Right ventricle myocardium superior (tissue), 1 donor: ENCODE measurements at regions not wholly inside any gene's neighbourhood (a gene's known extent, or its start where the extent isn't known, plus 50 kb on each side); places are given as distances from the start of the nearest gene placed in this dataset.
"Not testable (repeated sequence)": the region's sequence is repeated elsewhere in the genome, so short reads cannot be mapped to it uniquely, and the experiment has no call there.

Experiments
- ATAC-seq: fragments of 200-7000 bp; cut with Tn5 transposase; one replicate; pipeline ENCODE4 v1.9.1; 2020; ENCODE audit warnings: mild to moderate bottlenecking; ENCODE audit not compliant: poor library complexity
- DNase-seq: peaks from one replicate; pipeline ENCODE4 v3.0.0-alpha.2; 2020
- intact Hi-C: fragments of 100-400 bp; cut with DNase I; formaldehyde crosslinking; loops from one replicate; pipeline ENCODE4 v1.11.2; 2022
- donor health status: DM: no; HTN: yes; CAD: no; lungs with severe emphysema.

- ATAC-seq (no peak), DNase-seq (no peak)
- intact Hi-C loops = no loop called here
These were observed 299.4 kb downstream of the DNAJB9 start for GRCh38 chr7:108869070-108869469.

- no peak for ATAC-seq
- intact Hi-C loops = no loop called here
- DNase-seq = no peak
These were observed 305.5 kb downstream of the DNAJB9 start for GRCh38 chr7:108875139-108875538.

DNA sequence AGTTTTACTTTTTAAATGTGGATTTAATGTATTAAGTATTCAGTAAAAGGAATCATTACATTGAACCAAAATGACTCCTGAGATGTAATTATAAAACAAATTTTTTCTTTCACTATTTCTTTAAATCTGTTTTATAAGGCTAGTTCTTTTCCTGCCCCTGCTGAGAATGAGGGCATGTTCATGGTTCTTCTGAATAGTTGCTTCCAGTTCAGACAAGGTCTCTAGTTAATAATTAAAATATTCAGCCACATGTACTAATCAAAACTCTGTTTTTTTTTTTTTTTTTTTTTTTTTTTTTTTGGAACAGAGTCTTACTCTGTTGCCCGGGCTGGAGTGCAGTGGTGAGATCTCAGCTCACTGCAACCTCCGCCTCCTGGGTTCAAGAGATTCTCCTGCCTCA is 321.2 kb downstream of the DNAJB9 start:
- no peak for ATAC-seq
- no peak for DNase-seq
- intact Hi-C loops = no loop called here

- no peak for ATAC-seq
- intact Hi-C loops = no loop called here
- no peak for DNase-seq
These were observed 338.8 kb downstream of the DNAJB9 start for GRCh38 chr7:108908456-108908855.

GRCh38 chr7:108911016-108911415 is 341.3 kb downstream of the DNAJB9 start:
- DNase-seq = no peak
- no peak for ATAC-seq
- intact Hi-C loops = no loop called here

GRCh38 chr7:108920490-108920889 is 350.8 kb downstream of the DNAJB9 start:
- no peak for ATAC-seq

DNA sequence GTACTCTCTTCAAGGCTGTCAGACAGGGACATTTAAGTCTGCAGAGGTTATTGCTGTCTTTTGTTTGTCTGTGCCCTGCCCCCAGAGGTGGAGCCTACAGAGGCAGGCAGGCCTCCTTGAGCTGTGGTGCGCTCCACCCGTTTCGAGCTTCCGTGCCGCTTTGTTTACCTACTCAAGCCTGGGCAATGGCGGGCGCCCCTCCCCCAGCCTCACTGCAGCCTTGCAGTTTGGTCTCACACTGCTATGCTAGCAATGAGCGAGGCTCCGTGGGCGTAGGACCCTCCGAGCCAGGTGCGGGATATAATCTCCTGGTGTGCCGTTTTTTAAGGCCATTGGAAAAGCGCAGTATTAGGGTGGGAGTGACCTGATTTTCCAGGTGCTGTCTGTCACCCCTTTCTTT is 373.4 kb downstream of the DNAJB9 start:
- ATAC-seq, intact Hi-C loops: not testable (repeated sequence)
- peak; percentile 29 for DNase-seq

More at GRCh38 chr7:108920490-108920889, 350.8 kb downstream of the DNAJB9 start:
- DNase-seq = no peak
- intact Hi-C loops = no loop called here

DNA sequence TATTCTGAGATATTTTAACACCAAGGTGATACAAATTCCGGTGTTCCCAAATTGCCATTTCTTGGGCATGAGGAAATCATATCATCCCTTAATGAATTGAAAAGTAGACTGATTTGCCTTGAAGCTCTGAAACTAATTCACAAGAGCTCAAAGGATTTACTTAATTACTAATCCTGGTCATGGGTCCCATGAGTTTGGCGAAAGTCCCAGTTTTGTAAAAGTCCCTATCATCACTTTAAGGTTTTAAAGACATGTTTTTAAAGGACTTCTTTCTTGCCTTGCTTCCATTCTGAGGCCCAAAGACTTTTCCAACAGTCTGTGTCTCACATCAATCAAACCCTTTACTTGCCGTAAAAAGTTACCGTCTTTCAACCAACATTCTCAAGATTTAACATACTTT is 377.9 kb downstream of the DNAJB9 start:
- intact Hi-C loops = no loop called here
- DNase-seq = no peak
- ATAC-seq = no peak

- DNase-seq (no peak), ATAC-seq (no peak)
- intact Hi-C loops = no loop called here
These were observed 402.3 kb downstream of the DNAJB9 start for GRCh38 chr7:108972004-108972403.

GRCh38 chr7:108973075-108973474 is 403.4 kb downstream of the DNAJB9 start:
- DNase-seq (no peak), ATAC-seq (no peak)
- intact Hi-C loops = no loop called here

DNA sequence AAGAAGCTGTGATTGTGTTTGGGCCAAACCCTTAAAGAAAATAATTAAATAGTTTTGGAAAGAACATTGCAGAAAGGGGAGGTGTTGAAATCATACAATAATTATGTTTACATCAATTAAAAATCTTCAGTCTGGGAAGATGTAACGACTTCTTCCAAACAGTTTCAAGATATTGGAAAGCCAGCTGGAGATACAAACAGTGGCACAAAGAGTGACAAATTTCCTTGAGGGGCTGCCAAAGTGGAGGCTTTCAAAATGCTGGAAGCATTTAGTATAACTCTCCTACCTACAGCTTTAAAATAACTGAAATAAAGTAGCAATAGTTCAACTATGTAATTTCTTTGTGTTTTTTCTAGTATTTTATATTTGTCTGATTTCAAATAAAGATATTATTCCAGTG is 405.0 kb downstream of the DNAJB9 start:
- intact Hi-C loops = no loop called here
- DNase-seq = no peak
- ATAC-seq = no peak

- intact Hi-C loops = no loop called here
- DNase-seq = no peak
- no peak for ATAC-seq
These were observed 415.4 kb downstream of the DNAJB9 start for GRCh38 chr7:108985037-108985436.

GRCh38 chr7:108989319-108989718 is 419.6 kb downstream of the DNAJB9 start:
- intact Hi-C loops = no loop called here
- no peak for DNase-seq
- no peak for ATAC-seq

DNA sequence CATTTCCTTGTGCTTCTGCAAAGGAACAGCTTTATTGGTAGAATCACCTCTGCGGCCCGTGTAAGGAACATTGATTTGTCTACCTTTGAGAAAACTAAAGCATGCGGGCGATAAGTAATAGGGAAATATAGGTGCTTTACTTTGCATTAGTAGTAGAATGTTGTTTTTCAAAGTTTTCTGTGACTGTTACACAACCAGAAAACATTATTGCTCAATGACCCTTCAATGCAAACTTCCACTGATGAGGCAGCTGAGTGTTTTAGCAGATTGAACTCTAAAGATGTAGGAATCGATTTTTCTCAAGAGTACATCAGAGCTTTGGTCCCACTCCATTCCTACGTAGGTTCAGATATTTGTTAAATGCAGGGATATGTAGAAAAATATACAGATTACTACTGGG is 427.8 kb downstream of the DNAJB9 start:
- ATAC-seq (no peak), DNase-seq (no peak)
- intact Hi-C loops = no loop called here

- no peak for ATAC-seq
- DNase-seq = no peak
- intact Hi-C loops = no loop called here
These were observed 434.1 kb downstream of the DNAJB9 start for GRCh38 chr7:109003742-109004141.

DNA sequence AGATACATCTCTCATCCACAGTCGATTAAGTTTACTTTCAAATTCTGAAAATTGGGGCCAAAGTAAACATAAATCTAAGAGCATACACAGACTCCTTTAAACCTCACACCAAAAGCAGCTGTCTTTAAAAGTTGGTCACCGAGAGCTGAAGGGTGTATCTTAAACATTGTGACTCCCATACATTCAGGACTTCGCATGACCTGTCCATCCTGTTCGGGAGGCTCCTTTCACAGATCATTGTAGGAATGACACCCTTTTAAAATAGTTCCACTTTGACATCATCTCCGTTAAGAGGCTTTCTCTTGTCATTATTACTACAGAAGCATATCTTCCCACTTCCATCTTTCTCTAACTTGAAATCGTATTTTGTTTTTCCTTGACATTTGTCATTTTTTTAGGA is 440.0 kb downstream of the DNAJB9 start:
- ATAC-seq = no peak
- no peak for DNase-seq
- intact Hi-C loops = no loop called here

- ATAC-seq (no peak), DNase-seq (no peak)
- intact Hi-C loops = no loop called here
These were observed 450.6 kb downstream of the DNAJB9 start for GRCh38 chr7:109020251-109020650.

- intact Hi-C loops = no loop called here
- ATAC-seq (no peak), DNase-seq (no peak)
These were observed 451.7 kb downstream of the DNAJB9 start for GRCh38 chr7:109021390-109021789.

DNA sequence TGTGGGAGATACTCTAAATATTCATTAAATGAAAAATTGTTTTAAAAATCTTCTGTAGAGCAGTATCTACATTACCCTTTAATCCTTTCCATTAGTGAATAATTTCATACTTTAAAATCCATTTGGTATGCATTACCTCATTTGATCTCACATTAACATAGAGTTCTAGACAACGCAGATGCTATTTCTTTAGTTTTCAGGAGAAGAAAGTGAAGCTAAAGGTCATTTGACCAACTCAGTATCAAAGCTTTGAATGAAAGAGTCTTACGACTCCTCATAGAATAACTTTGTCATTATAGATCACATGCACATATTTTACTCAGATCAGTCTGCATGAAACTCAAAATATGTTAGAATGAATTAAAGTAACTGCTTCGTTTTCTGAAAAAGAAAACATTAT is 460.2 kb downstream of the DNAJB9 start:
- ATAC-seq = no peak
- intact Hi-C loops = no loop called here
- DNase-seq = no peak

DNA sequence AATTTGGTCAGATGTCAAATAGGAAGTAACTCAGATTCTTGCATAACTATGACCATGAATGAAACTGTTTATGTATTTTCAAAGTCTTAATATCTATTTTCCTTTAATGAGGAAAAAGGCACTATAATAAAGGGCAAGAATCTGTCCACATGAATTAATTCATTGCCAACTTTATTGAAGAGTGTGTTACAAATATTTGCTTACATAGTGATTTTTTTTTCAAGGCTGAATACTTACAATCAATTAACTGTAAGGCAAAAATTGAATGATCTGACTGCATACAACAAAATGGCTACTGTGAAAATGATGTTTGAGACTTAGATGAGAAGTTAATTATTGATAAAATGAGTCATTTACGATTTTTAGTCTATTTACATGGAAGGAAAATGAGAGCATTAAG is 475.0 kb downstream of the DNAJB9 start:
- intact Hi-C loops = no loop called here
- DNase-seq (no peak), ATAC-seq (no peak)

DNA sequence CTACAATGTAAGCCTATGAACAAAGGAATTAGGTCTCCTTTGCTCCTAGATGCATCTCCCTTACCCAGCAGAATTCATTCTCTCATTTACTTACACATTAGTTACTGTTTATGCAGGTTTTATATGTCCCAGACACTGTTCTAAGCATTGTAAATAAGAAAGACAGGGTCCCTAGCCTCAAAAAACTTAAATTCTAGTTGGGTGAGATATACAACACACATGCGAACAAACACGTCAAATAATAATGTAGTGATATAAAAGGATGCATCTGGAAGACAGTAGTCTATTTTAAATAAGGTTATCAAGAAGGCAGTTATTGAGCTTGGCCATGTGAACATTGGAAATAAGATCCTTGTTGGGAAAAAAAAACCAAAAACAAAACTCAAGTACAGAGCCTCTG is 479.7 kb downstream of the DNAJB9 start:
- DNase-seq = no peak
- no peak for ATAC-seq
- intact Hi-C loops = no loop called here

- ATAC-seq (no peak), DNase-seq (no peak)
- intact Hi-C loops = no loop called here
These were observed 489.4 kb downstream of the DNAJB9 start for GRCh38 chr7:109059089-109059488.
